ENCODE measurements at regions not wholly inside any gene's neighbourhood (a gene's known extent, or its start where the extent isn't known, plus 50 kb on each side); places are given as distances from the start of the nearest gene placed in this dataset.
A peak's percentile ranks its signal among the peaks of the same experiment; 100 is the strongest.

DNA sequence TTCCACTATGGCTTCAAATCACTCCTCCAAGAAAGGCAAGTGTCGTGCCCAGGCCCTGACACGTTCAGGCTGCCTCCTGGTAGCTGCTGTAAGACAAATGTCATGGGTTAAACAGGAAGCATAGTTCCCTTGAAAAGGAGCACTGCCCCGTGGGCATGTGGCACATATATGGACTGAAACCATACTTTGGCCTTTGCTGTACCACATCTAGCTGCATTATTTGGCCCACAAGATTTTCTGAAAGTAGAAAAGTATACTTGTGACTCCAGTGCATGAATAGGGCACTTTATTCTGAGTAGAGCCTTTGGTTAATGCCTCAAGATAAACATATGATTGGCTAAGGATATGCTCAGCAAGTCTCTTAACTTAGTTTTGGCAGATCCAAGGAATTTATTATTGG lies 218.7 kb upstream of the EGLN3 start:
- Histone ChIP-seq H3K36me3 (no peaks in the 10 kb centered on the region), H3K4me3 (no peak overlapping the region), H3K27me3 (no peaks in the 10 kb centered on the region), H3K27ac (no peak overlapping the region), H3K9me3 (no peaks in the 10 kb centered on the region), H3K4me1 (peaks cover 7 to 11% (median 7%) of the 10 kb centered on the region in 3 donors)
- TF ChIP-seq, protein P1, sequence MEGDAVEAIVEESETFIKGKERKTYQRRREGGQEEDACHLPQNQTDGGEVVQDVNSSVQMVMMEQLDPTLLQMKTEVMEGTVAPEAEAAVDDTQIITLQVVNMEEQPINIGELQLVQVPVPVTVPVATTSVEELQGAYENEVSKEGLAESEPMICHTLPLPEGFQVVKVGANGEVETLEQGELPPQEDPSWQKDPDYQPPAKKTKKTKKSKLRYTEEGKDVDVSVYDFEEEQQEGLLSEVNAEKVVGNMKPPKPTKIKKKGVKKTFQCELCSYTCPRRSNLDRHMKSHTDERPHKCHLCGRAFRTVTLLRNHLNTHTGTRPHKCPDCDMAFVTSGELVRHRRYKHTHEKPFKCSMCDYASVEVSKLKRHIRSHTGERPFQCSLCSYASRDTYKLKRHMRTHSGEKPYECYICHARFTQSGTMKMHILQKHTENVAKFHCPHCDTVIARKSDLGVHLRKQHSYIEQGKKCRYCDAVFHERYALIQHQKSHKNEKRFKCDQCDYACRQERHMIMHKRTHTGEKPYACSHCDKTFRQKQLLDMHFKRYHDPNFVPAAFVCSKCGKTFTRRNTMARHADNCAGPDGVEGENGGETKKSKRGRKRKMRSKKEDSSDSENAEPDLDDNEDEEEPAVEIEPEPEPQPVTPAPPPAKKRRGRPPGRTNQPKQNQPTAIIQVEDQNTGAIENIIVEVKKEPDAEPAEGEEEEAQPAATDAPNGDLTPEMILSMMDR (IDR thresholded peaks at IDR 0.05): no peak
- no peak for FAIRE-seq
- 77 to 86% methylated on average over 3 of the region's 3 CpGs for WGBS, 2 donors
- DNase-seq: no peak
- intact Hi-C loops (cut with DNase I): no loop called here
- no peak for ATAC-seq

- intact Hi-C loops (cut with DNase I): no loop called here
- ATAC-seq: no peak
- no peak for FAIRE-seq
- Histone ChIP-seq H3K36me3 (no peaks in the 10 kb centered on the region), H3K4me3 (no peak overlapping the region), H3K27me3 (no peaks in the 10 kb centered on the region), H3K9me3 (no peaks in the 10 kb centered on the region), H3K4me1 (peaks cover 7 to 11% (median 7%) of the 10 kb centered on the region in 3 donors), H3K27ac (no peak overlapping the region)
- TF ChIP-seq, protein P1 (IDR thresholded peaks at IDR 0.05): no peak
- 66 to 76% methylated on average over 8 of the region's 8 CpGs for WGBS, 2 donors
- DNase-seq: no peak
Observed at GRCh38 chr14:34168656-34169055, 217.8 kb upstream of the EGLN3 start.

- FAIRE-seq: no peak
- Histone ChIP-seq H3K36me3 (no peaks in the 10 kb centered on the region), H3K27ac (no peak overlapping the region), H3K27me3 (no peaks in the 10 kb centered on the region), H3K9me3 (no peaks in the 10 kb centered on the region), H3K4me1 (no peaks in the 10 kb centered on the region), H3K4me3 (no peak overlapping the region)
- TF ChIP-seq, protein P1 (IDR thresholded peaks at IDR 0.05): no peak
- 67 to 72% methylated on average over 5 of the region's 5 CpGs for WGBS, 2 donors
- intact Hi-C loops (cut with DNase I): no loop called here
- DNase-seq: no peak
- no peak for ATAC-seq
Observed at GRCh38 chr14:34165847-34166350, 215.0 kb upstream of the EGLN3 start.

- intact Hi-C loops (cut with DNase I): no loop called here
- no peak overlapping the region for H3K4me3 ChIP-seq
- TF ChIP-seq, protein P1 (IDR thresholded peaks at IDR 0.05): no peak
- no peaks in the 10 kb centered on the region for H3K27me3 ChIP-seq
- FAIRE-seq: no peak
- 41 to 58% methylated on average over 6 of the region's 6 CpGs for WGBS, 2 donors
- no peak for ATAC-seq
- no peaks in the 10 kb centered on the region for H3K9me3 ChIP-seq
- H3K27ac ChIP-seq: no peak overlapping the region
- DNase-seq: no peak
- H3K4me1 ChIP-seq: no peaks in the 10 kb centered on the region
- H3K36me3 ChIP-seq: no peaks in the 10 kb centered on the region
Observed at GRCh38 chr14:34164162-34164864, 213.4 kb upstream of the EGLN3 start.

GRCh38 chr14:34161351-34162082 lies 210.6 kb upstream of the EGLN3 start:
- H3K9me3 ChIP-seq: no peaks in the 10 kb centered on the region
- H3K4me3 ChIP-seq: no peak overlapping the region
- 58 to 62% methylated on average over 5 of the region's 5 CpGs for WGBS, 2 donors
- FAIRE-seq (no peak), ATAC-seq (peak in 2 of 4 donors; percentile 29 to 30), DNase-seq (no peak)
- TF ChIP-seq, protein P1 (IDR thresholded peaks at IDR 0.05): no peak
- H3K27ac ChIP-seq: no peak overlapping the region
- H3K4me1 ChIP-seq: no peaks in the 10 kb centered on the region
- no peaks in the 10 kb centered on the region for H3K36me3 ChIP-seq
- intact Hi-C loops (cut with DNase I): no loop called here
- no peaks in the 10 kb centered on the region for H3K27me3 ChIP-seq

Measured in pancreas (tissue), 10 donors.